Right renal cortex interstitium (tissue), 3 donors: ENCODE measurements at regions not wholly inside any gene's neighbourhood (a gene's known extent, or its start where the extent isn't known, plus 50 kb on each side); places are given as distances from the start of the nearest gene placed in this dataset.

Source experiments
- DNase-seq, 3 donors: peaks; one replicate each; pipeline ENCODE4 v3.0.0-alpha.2; 2013; ENCODE audit warnings: low read depth in 3 of 3, low spot score in 2 of 3

- DNase-seq = no peak
These were observed 681.0 kb upstream of the PCDH20 start for GRCh38 chr13:62096652-62097051.

- DNase-seq = no peak
These were observed 679.3 kb upstream of the PCDH20 start for GRCh38 chr13:62094932-62095331.

- no peak for DNase-seq
These were observed 678.5 kb upstream of the PCDH20 start for GRCh38 chr13:62093984-62094780.

DNA sequence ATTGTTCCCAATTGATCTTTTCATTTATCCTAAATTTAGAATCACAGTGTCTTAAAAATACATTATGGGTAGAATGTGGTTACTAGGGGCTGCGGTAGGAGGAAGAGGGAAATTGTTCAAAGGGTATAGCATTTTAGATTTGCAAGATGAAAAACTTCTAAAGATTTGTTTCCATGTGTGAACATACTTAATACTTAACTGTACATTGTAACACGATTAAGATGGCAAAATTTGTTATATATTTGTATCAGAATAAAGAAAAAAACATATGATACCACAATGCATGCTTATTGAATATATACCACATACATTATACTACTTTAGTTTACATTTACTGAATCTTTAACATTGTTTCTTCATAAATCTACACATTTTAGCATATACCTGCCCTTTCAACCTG, 677.3 kb upstream of the PCDH20 start:
- no peak for DNase-seq

DNA sequence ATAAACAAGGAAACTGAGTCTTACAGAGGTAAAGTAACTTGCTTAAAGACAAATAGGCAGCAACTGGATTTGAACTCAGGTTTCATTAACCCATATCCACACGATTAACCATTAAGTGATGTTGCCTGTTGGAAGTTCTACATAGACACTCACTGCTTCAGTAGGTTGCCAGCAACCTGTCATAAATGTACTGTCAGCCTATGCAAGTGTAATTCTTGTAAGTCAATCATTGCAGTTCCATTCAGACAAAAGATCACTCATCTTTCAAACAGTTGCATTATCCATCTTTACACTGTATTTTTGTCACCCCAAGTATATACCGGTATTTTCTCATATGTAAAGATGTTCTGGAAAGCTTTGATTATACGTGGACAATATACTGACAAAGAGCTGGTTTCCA, 676.9 kb upstream of the PCDH20 start:
- DNase-seq = no peak

DNA sequence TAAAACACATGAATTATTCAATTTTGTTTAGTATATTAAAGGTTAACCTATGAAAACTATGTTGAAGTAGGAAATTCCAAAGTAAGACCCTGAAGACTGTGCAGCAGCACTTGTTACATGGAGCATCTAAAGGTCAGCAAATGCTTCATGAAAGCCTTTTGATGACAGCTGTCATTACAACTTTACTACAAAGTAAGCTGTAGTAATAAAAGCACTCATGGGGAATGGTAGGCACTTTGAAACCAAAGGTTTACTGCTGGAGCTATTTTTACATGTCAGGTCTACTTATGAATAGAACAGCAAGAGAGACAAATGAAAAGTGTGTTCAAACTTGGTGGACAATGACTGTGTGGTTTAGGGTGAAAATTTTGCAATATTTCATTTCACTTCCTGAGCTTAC, 672.5 kb upstream of the PCDH20 start:
- no peak for DNase-seq

DNA sequence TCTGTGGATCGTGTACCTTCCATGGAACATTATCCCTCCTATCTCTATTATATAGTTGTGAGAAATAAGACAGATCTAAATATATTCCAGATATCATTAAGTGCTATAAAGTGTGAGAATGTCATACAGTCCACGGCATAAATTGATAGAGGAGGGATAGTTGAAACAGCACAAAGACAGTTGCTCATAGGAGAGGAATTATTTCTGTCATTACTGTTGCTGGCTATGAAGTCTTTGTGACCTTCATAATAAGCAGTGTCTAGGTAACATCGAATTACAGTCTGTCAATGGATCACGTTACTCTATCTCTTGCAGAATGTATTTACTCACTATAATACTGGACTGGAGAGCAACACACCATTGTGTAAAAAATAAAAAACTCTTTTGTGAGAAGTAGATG, 671.5 kb upstream of the PCDH20 start:
- no peak for DNase-seq

- DNase-seq = no peak
These were observed 669.9 kb upstream of the PCDH20 start for GRCh38 chr13:62085337-62086229.

- no peak for DNase-seq
These were observed 669.1 kb upstream of the PCDH20 start for GRCh38 chr13:62084728-62085127.

DNA sequence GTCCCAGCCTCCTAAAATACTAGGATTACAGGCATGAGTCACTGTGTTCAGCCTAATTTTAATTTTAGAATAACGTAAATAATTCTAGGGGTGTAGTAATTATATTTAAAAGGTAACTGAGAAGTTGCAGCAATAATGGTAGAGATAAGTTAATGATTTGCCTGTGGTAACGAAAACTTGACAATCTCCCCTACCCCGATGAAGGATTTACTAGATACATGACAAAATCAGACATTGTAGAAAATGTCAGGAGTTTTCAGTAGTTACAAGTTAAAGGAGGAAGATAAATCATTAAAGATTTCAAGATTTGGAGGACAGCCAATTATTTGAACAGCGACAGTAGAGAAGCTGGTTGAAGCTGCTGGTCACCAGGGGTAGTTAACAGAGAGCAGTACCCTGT, 652.2 kb upstream of the PCDH20 start:
- DNase-seq = no peak

DNA sequence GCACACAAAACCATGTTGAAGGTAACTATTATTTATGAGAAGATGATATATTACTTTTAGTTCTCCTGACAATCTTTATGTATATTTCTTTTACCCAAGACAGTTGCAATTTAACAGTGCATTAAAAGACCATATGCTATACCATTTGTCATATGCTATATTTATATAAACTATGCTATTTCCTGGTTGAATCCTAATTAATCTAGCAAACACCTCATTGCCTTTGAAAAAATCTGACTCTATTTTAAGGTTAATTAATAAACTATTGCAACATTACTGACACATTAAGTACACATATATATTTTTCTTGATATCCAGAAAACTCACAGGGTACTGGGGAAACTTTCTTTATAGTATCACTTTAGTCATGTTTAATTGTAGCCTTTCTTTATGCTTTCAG, 649.4 kb upstream of the PCDH20 start:
- no peak for DNase-seq

- DNase-seq = no peak
These were observed 646.1 kb upstream of the PCDH20 start for GRCh38 chr13:62061751-62062150.

- no peak for DNase-seq
These were observed 644.9 kb upstream of the PCDH20 start for GRCh38 chr13:62060570-62060969.

DNA sequence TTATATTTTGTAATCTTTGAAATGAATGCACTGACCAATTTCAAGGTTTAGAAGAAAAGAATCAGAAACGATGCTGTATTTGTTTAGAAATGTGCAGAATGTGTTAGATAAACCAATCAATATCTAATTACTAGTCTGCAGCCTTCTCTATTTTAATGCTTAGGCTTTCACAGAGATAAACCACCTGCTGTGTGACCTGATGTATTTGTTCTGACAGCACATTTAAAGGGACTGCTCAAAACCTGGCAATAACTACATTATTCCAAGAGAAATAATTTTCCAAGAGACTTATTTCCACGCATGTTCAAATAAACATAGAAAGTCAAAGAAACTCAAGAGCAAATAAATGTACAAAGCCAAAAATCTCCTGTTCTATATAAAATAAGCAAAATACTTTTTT, 641.6 kb upstream of the PCDH20 start:
- DNase-seq = no peak

- no peak for DNase-seq
These were observed 634.3 kb upstream of the PCDH20 start for GRCh38 chr13:62049992-62050391.

GRCh38 chr13:62046512-62046911, 630.9 kb upstream of the PCDH20 start:
- no peak for DNase-seq

GRCh38 chr13:62043600-62043999, 628.0 kb upstream of the PCDH20 start:
- no peak for DNase-seq

DNA sequence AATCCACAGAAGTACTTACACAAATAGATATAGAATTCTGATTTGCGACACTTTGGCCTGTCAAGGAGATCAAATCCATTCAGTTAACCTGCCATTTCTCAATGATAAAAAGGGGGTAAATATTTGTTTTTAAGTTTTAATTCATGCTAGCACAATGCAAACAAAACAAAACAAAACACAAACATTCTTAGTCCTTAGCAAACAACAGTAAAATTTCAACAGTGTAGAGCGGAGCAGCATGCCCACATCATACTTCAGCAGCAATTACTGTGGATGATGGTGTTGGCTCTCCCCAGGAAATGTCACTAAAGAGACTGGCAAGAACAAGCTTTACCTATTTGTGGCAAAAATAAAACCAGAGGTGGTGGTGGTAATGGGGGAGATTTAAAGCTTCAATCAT, 625.2 kb upstream of the PCDH20 start:
- no peak for DNase-seq

DNA sequence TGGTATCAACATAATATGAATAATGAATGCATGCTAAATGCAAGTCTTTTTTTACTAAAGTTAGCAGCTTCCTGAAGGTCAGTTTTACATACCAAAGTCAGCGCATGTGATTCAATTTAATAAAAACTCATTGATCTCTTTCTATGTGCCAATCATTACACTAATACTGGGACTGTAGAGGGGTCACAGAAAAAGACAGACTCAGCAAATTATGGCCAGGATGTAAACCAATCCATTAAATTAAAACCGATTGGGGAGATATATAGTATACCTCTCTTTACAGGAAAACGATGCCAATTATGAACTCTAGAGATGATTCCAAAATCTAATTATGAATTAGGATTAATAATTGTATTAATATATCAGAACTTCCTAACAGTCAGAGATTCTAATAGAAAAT, 624.4 kb upstream of the PCDH20 start:
- no peak for DNase-seq

GRCh38 chr13:62038214-62038613, 622.6 kb upstream of the PCDH20 start:
- no peak for DNase-seq

DNA sequence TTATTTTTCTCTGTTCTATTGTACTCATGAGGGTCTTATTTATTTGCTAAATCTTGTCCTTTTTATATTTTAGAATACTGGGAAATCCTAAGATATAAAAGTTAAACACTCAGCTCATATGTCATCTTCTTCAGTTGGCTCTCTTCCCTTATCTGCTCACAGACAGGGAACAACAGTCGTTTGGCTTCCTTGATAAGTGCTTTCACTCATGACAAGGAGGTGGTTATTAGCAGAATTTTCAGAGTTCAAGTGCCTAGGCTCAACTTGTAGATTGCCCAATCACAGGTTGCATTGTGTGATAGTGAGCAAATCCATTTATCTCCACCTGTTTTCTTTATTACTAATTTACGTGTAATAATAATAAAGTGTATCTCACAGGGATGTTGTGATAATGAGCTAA, 620.3 kb upstream of the PCDH20 start:
- no peak for DNase-seq

DNA sequence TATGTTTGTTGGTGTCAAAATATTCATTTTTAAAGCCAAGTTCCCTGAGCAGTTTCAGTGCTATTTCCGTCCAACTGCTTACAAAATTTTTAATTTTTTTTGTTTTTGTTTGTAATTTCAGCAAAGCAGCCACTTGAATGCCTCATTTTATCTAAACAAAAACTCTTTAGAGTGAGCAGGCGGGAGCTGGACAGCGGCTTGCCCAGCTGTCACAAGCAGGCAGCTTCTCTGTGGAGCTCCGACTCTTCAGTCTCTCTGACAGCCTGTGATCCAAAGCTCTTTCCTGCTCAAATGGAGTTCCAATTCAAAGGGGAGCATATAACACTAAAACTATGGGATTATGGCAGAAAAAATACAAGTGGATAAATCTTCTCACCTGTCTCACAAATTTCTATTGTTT, 618.3 kb upstream of the PCDH20 start:
- no peak for DNase-seq
